Stimulated activated CD8-positive, alpha-beta memory T cell treated with anti-CD3 and anti-CD28 coated beads, Interleukin-4, amount 100 ng/mL, for 1 hour (primary cell): ENCODE measurements at regions not wholly inside any gene's neighbourhood (a gene's known extent, or its start where the extent isn't known, plus 50 kb on each side); places are given as distances from the start of the nearest gene placed in this dataset.
"Not testable (repeated sequence)": the region's sequence is repeated elsewhere in the genome, so short reads cannot be mapped to it uniquely, and the experiment has no call there.

Experiments used
- DNase-seq, 2 donors: peaks; one replicate each; pipeline ENCODE4 v3.0.0-alpha.2; 2020; ENCODE audit warnings: low read depth in 2 of 2, low spot score in 1 of 2

DNA sequence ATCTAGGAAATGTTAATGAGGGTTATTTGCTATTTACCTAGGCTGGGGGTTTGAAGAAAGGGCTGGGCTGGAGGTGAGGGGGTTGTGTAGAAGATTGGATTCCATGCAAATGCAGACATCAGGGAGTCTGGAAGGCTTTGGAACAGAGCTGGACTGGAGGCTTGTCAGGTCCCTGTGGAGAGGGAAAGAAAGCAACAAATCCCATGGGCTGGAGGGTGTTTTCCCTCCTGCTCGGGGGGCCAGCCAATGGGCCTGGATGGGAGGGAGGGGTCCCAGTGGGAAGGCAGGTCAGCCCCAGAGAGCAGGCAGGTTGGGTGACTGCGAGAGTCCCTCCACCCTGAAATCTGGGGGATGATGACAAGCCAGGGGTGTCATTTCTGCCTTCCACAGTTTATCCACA, 431.8 kb downstream of the RPS24 start:
- no peak for DNase-seq

DNA sequence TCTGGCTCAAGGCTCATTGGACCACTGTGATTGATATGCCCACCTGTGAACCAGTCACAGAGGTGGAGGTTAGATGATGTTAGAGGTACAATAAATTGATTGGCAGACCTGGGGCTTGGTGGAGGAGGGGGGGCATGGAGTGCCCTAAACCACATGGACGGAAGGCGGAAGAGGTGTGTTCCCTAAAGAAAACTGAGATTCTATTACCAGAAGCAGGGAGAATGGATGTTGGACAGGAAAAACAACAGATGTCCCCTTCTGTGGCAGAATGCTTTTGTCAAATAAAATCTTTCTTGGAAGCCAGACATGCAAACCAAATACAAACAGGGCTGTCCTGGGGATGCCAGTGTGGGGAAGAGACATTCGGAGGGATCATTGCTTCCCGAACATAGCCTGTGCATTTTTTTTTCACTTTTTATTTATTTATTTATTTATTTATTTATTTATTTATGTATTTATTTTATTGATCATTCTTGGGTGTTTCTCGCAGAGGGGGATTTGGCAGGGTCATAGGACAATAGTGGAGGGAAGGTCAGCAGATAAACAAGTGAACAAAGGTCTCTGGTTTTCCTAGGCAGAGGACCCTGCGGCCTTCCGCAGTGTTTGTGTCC, 433.9 kb downstream of the RPS24 start:
- DNase-seq = no peak

DNA sequence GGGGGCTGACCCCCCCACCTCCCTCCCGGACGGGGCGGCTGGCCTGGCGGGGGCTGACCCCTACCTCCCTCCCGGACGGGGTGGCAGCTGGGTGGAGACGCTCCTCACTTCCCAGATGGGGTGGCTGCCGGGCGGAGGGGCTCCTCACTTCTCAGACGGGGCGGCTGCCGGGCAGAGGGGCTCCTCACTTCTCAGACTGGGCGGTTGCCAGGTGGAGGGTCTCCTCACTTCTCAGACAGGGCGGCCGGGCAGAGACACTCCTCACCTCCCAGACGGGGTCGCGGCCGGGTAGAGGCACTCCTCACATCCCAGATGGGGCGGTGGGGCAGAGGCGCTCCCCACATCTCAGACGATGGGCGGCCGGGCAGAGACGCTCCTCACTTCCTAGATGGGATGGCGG, 435.1 kb downstream of the RPS24 start:
- DNase-seq = not testable (repeated sequence)

DNA sequence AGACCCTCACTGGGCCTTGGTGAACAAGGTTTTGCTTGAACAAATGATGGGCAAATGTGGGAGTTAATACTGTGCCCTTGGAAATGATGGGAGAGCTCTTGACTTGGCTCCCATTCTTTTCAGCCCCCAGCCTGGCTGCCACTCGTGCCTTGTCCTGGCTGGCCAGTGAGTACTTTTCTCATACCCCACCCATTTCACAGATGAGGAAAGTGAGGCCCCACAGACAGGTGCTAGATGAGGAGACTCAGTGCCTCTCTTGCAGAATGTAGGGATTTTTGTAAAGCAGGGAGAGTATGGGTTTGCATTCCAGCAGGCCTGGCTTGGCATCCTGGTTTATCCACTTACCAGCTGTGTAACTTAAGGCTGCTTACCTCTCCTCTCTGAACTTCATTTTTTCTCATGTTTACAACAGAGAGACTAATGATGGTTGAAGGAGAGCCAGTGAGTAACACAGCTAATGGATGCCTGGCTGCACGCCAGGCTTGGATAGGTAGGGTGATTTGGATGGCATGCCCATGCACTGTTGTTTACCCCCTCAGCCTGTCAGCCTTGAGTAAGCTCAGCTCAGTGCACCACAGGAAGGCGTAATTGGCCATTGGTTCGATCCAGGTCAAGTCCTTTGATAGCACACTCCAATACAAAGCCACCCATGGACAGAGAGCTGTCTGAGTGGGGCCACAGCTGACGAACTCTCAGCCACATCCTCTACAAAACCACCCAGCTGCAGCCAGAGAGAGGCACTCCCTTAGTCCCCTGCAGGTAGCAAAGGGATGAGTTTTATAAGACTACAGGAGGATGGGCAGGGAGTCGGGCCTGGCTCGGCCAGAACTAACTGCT, 436.8 kb downstream of the RPS24 start:
- no peak for DNase-seq

DNA sequence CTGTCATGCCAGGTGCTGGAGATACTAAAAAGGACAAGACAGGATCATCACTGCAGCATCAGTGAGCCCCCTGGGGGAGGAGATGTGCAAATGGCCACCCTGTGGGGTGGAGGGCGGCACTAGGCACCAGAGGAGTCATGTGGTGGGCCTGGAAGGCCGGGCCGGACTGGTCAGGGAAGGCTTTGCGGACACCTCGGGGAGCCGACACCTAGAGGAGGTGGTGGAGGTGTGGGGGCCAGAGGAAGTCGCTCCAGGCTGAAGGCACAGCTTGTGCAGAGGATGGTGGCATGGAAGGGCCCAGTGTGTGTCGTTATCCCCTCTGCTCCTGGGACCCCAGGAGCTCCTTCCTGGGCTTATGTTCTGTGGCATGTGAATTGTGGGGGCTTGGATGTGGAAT, 437.7 kb downstream of the RPS24 start:
- no peak for DNase-seq

DNA sequence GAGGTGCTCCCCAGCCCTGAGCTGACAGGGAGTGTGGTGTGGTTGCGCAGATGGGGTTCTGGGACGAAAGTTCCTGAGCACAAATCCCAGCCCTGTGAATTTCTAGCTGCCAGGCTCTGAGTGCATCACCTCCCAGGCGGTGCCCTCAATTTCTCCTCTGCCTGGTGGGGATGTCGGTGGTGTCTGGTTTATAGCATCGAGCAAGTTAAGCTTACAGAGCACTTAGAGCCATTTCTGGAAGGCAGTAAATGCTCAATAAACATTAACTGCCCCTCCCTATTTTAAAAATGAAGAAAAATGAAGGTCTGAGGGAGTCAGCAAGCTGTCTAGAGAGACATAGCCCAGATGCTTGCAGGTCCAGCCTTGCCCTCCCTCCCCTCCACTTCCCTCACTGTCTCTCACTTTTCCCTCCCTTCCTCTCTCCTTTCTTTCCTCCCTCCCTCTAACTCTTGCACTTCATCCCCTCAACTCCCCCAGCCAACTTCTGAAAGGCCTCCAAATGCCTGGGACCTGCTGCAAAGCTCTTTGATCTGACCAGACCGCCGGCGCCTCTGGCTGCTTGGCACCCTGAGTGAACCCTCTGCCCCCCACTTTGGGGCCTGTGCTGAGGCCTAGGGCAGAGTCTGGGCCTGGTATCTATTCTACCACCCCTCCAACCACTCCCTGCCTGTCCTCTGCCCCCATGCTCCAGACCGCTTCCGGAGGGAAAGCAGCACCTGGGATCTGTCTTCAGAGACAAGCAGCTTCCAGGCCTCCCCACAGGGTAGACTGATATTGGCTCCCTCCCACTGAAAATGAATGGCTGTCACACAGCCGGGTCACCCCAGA, 438.3 kb downstream of the RPS24 start:
- DNase-seq = no peak

DNA sequence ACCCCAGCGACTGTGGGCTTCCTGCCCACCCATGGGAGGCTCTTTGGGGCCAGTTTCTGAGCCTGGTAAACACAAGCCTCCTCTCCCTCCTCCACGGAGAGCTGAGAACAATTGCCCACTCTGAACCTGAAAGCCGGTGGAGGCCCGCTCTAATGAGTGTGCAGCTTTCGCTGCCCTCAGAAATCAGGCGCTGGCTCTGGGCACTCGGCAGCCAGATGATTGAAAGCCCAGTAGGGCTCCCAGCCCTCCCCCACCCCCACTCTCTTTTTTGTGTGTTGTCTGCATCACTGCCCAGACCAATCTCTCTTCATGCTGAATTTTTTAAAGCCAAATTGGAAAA, 438.9 kb downstream of the RPS24 start:
- no peak for DNase-seq

DNA sequence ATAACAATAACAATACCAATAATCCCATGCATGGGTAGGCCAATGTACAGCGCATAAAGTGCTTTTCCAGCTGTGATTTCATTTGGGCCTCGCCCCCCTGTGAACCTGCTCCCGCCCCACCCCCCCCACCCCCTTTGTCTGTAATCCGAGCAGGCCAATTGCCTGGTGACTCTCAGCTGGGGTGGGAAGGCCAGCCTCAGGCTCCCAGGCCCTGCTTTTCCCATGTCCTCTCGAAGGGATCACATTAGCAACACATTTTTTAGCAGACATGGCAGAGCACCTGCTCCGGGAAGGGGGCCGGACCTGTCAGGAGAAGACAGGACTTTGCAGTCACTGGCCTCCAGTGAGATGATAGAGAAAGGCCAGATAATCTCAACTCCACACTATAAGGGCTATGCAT, 439.3 kb downstream of the RPS24 start:
- no peak for DNase-seq

DNA sequence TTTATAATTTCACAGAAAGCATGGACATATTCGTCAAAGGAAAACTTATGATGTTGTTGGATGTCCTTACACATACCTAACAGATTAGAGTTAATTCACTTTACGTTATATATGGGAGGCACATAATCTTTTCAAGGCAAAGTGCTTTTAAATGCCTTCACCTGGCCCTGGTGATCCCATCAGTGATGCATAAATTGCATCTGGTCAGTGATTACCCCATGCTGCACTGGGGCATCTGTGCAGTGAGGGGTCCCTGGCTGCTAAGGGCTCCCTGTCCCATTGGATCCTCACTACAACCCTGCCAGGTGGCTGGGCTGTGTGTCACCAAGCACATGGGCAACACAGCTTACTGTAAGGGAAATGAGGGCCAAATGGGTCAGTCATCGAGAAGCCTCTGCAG, 441.1 kb downstream of the RPS24 start:
- DNase-seq = no peak

DNA sequence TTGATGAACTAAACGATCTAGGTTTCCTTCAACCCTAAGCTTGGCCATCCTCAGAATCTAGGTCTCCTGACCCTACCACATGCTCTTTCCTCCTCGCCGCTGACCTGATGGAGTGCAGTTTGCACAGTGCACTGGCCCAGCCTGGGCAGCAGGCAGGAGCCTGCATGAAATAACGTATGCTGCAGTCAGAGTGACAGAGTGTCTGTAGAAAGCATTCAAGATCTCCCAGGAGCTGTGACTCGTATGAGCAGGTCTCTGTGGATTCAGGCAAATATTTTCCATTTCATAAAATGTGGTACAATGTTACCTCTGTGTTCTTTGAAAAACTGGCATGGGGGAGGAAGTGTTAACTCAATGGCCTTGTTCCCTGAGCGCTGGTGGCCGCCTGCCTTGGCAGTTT, 441.8 kb downstream of the RPS24 start:
- DNase-seq = no peak

DNA sequence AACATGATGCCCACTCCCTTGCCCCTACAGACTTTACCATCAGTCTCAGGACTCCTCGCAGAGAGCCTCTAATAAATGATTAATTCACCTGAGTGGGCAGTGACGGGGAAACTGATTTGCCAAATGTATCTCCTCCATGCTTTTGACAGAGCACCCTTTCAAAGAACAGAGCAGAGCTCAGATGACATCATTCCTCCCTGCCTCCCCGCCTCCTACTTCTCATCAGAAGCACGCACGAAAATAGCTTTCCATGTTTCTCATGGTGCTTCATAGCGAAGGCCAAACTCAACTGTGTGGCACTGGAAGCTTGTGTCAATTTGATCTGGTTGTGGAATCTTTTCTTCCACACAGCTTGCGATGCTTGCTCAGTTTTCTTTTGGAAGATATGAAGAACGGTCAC, 442.5 kb downstream of the RPS24 start:
- no peak for DNase-seq

DNA sequence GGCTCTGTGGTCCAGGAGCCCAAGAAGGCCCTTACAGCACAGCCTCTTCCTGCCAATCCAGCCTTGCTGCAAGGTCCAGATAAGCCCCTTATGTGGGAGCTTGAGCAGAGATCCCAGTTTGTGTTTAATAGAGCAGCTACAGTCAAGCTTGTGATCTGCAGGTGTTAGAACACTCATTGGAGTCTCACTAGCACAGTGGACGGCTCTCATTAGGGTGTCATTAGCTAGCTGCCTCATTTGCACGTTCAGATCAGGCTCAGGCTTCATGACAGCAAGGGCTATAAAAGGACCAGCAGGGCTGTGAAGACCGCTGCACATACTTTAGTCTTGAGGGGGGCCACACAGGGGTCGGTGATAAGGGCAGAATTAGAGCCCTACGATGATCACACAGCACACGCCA, 443.2 kb downstream of the RPS24 start:
- DNase-seq = no peak

DNA sequence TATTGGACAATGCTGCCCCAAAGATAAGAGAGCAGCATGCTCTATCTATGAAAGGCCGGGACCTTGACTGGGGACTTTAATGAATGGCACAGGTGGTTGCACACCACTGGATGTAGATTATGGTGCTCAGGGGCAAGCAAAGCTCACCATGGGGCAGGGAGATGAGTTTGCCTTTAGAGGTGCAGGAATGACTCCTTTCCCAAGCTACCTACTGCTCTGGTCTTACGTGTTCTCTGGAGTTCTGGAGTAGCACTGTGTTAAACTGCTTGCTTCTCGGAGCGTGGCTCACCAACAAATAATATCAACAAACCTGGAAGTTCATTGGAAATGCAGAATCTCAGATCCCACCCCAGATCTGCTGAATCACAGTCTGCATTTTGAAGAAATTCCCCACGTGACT, 445.3 kb downstream of the RPS24 start:
- no peak for DNase-seq

DNA sequence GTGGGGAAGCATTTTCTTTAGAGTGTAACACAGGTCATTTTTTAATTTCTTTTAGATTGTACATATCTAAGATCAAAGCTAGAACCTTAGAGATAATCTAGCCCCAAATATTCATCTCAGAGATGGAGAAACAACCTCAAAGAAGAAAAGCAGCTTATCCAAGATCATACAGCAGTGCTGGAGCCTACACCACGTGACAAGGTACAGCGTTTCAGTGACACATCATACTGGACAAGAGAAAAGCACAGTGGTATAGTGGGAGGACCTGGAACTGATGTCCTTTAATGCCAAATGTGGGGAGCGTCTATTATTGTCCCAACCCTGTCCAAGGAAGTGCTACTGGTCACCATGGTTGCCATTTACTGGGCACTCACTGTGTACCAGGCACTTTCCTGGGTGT, 445.8 kb downstream of the RPS24 start:
- no peak for DNase-seq

DNA sequence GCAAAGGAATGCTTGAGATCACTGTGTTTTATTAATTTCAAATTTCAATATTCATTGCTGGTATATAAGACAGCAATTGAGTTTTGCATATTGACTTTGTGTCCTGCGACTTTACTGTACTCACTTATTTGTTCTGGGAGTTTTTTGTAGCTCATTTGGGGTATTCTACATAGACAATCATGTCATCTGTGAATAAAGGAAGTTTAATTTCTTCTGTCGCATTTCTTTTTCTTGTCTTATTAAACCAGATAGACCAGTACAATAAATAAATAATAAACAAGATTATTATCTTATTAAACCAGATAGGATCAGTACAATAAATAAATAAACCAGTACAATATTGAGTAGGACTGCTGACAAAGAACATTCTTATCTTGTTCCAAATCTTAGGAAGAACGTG, 448.2 kb downstream of the RPS24 start:
- no peak for DNase-seq

DNA sequence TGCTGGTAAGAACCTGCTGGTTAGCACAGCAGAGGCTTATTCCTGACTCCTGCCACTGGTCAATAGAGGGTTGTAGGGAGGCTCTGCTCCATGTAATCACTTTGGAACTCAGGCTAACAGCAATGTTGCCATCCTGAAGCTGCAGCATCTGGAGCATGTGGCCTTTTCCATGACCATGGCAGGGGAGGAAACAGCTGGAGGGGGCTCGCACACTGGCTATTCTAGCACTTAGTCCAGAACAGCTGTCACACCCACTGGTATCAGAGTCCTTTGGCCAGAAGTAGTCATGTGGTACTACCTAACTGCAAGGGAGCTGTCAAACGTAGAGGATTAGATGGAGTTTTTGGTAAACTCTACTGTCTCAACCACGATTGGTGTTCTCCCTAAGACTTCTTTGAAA, 450.0 kb downstream of the RPS24 start:
- DNase-seq = no peak

DNA sequence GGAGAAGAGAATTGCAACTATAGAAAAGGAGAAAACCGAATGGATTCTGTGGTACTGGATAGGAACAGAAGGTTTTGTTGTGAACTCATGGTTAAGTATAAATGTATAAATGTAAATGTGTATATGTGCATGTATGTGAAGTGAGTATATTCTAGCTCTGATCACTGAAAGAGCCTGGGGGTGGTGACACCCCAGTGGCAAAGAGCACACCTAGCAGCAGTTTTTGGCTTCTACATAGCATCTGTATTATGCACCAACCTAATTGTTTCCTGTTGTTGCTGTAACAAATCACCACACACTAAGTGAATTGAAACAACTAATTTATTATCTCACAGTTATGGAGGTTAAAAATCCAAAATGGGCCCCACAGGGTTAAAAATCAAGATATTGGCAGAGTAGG, 455.4 kb downstream of the RPS24 start:
- DNase-seq = no peak

DNA sequence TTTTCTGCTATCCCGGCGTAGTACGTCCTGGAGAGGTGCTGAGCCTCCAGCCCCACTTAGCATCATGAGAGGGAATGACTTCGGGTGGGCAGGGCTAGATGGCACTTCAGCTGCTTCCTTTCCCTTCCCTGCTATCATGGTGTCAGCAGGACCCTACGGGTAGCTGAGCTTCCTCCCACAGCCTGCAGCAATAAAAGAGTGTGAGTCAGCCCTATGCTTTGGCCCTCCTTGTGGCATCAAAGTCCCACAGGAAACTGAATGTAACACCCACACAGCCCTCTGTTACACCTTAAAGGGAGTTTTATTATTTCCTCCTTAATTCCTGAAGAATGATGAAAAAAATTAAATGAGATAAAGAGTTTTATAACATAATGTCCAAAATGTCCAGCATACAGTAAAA, 458.1 kb downstream of the RPS24 start:
- DNase-seq = no peak

DNA sequence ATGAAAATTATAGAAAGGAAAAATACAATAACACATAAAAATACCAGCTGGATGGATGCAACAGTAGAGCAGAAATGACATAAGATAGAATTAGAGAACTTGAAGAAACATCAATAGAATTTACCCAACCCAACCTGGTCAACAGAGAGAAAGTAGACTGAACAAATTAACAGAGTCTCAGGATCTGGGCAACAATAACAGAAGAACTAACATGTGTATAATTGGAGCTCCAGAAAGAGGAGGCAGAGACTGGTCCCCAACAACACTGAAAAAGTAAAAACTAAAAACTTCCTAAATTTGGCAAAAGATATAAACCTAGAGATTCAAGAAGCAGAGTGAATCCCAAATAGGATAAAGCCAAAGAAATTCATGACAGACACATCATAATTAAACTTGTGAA, 458.8 kb downstream of the RPS24 start:
- no peak for DNase-seq

DNA sequence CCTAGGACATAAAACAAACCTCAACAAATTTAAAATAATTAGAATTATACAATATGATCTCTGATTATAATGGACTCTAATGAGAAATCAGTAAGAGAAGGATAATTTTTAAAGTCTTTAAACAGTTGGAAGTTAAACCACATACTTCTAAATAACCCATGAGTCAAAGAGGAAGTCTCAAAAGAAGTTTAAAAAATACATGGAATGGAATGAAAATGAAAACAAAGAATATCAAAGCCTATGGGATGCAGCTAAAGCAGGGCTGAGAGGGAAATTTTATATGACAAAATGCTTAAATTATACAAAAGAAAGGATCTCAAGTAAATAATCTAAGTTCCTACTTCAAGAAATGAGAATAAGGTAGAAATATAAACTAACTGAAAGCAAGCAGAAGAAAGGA, 460.5 kb downstream of the RPS24 start:
- DNase-seq = no peak

DNA sequence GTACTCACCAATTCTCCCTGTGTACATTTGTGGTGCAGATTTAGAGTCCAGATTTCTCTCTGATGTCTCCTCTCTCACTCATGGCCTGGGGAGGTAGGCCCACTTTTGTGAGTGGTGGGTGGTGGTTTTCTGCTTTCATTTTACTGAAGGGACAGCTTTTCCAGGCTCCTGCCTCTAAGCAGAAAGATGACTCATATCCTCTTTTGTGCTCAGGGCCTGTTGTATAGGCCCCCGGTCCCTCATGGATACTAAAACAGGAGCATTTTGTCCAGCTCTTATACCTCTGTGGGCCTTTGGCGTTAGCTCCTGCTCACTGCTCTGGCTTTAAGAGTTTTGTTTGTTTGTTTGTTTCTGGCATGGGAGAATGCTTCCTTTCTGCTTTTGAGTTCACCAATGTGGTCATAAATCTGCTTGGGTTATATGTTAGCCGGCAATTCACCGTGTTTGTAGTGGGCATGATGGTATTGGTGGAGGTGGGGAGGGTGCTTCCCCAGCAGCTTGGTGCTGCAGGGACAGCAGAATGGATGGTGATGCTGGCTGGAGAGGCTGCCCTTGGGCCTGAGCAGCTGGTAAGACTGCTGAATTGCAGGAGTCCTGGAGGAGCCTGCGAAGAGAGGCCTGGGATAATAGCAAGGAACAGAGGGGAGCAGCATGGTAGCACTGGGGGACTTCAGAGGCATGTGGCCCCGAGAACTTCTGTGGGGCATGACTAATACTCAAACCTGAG, 468.7 kb downstream of the RPS24 start:
- no peak for DNase-seq

DNA sequence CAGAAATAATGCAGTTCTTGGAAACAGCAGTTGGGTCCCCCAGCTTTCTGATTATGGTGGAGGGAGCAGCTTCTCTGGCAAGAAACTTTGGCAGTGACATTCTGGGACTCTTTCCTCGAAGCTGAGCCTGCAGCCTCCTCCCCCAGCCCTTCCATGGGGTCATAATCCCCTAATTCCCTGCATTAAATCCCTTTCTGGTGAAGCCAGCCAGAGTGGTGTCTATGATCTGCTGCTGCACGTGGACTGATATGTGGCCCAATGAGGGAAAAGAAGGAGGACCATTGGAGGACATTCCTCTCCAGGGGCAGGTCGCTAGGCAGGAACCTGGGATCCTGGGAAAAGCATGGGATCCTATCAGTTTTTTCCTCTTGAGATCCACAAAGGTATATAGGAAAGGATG, 470.5 kb downstream of the RPS24 start:
- DNase-seq = no peak
